Spleen (tissue), 7 donors: ENCODE measurements at regions not wholly inside any gene's neighbourhood (a gene's known extent, or its start where the extent isn't known, plus 50 kb on each side); places are given as distances from the start of the nearest gene placed in this dataset.

Experiments used
- CTCF ChIP-seq, 11 experiments: fragments of 200-600 bp in 7 of 11; fragments of 450-650 bp in 4 of 11; sonication (generic) in 4 of 11; IDR thresholded peaks in 8 of 11; conservative IDR thresholded peaks in 3 of 11; 1 replicate in 7 of 11; 2 replicates in 4 of 11; pipeline versions ENCODE4 v1.4.0 to v1.8.0; 2016 to 2021; ENCODE audit warnings: antibody characterized with exemption in 11 of 11, inconsistent platforms in 4 of 11, mild to moderate bottlenecking in 1 of 11
- POLR2A ChIP-seq, 3 donors: fragments of 450-650 bp; IDR thresholded peaks; one replicate each; pipeline ENCODE4 v1.5.1; 2017; ENCODE audit warnings: antibody characterized with exemption in 3 of 3, mild to moderate bottlenecking in 1 of 3
- POLR2AphosphoS5 ChIP-seq, 3 donors: sonication (generic); formaldehyde crosslinking; IDR thresholded peaks; one replicate each; pipeline ENCODE4 v1.5.1; 2017; ENCODE audit warnings: antibody characterized with exemption in 3 of 3
- donor health status: DM: no; HTN: no; CAD: no; lungs with moderate emphysema.
- donor health status: DM: no; HTN: no; CAD: no.
- donor health status: DM: no; HTN: no; CAD: no.

GRCh38 chr1:230003409-230003808 is 63.6 kb upstream of the GALNT2 start:
- TF ChIP-seq CTCF (IDR thresholded peaks at IDR 0.05 in 8 of 11, conservative IDR thresholded peaks at IDR 0.05 in 3 of 11) (no peak), POLR2A (IDR thresholded peaks at IDR 0.05) (no peak), POLR2AphosphoS5 (IDR thresholded peaks at IDR 0.05) (no peak)
